Choroid plexus epithelial cell (primary cell): ENCODE measurements at regions not wholly inside any gene's neighbourhood (a gene's known extent, or its start where the extent isn't known, plus 50 kb on each side); places are given as distances from the start of the nearest gene placed in this dataset.

ENCODE experiments used
- DNase-seq: peaks from one replicate; pipeline ENCODE4 v3.0.0-alpha.2; 2010; ENCODE audit warnings: low read depth
- H3K4me3 ChIP-seq: 2 replicates; pipeline ENCODE4 v1.5.1; 2011; ENCODE audit warnings: low read depth, mild to moderate bottlenecking, control low read depth, low read length, moderate library complexity
- CTCF ChIP-seq: conservative IDR thresholded peaks from 2 replicates; pipeline ENCODE4 v1.5.1; 2011; ENCODE audit warnings: low read depth, mild to moderate bottlenecking, control low read depth, inconsistent platforms, low read length, moderate library complexity

- DNase-seq = no peak
- H3K4me3 ChIP-seq = no peak overlapping the region
- no peak for TF ChIP-seq CTCF
Observed at GRCh38 chr14:94921882-94922585, 152.1 kb upstream of the GSC start.

- no peak for DNase-seq
- no peak for TF ChIP-seq CTCF
- no peak overlapping the region for H3K4me3 ChIP-seq
Observed at GRCh38 chr14:94921456-94921855, 151.5 kb upstream of the GSC start.

- no peak for TF ChIP-seq CTCF
- no peak for DNase-seq
- H3K4me3 ChIP-seq = no peak overlapping the region
Observed at GRCh38 chr14:94919896-94920295, 150.0 kb upstream of the GSC start.

GRCh38 chr14:94918896-94919295 lies 149.0 kb upstream of the GSC start:
- no peak for TF ChIP-seq CTCF
- no peak for DNase-seq
- no peak overlapping the region for H3K4me3 ChIP-seq

- no peak for TF ChIP-seq CTCF
- no peak overlapping the region for H3K4me3 ChIP-seq
- DNase-seq = no peak
Observed at GRCh38 chr14:94917041-94917600, 147.2 kb upstream of the GSC start.

- DNase-seq = no peak
- TF ChIP-seq CTCF = no peak
Observed at GRCh38 chr14:94914191-94914590, 144.3 kb upstream of the GSC start.

GRCh38 chr14:94907626-94908261 lies 137.8 kb upstream of the GSC start:
- TF ChIP-seq CTCF = no peak
- peak; percentile 21 for DNase-seq
- H3K4me3 ChIP-seq = peak overlapping the region; percentile 37

More at GRCh38 chr14:94914191-94914590, 144.3 kb upstream of the GSC start:
- no peak overlapping the region for H3K4me3 ChIP-seq
